Stomach smooth muscle (tissue), 2 donors: ENCODE measurements at regions not wholly inside any gene's neighbourhood (a gene's known extent, or its start where the extent isn't known, plus 50 kb on each side); places are given as distances from the start of the nearest gene placed in this dataset.

ENCODE experiments used
- H3K27ac ChIP-seq: one replicate; pipeline ENCODE4 v1.7.0; 2013; ENCODE audit warnings: mild to moderate bottlenecking, low read length, inconsistent platforms
- H3K27me3 ChIP-seq, 2 donors: one replicate each; pipeline ENCODE4 v1.7.0; 2013; ENCODE audit warnings: low read length in 2 of 2; ENCODE audit not compliant: insufficient read depth in 2 of 2, control insufficient read depth in 1 of 2
- H3K36me3 ChIP-seq, 2 donors: one replicate each; pipeline ENCODE4 v1.7.0; 2013; ENCODE audit warnings: low read length in 2 of 2; ENCODE audit not compliant: control insufficient read depth in 2 of 2, insufficient read depth in 2 of 2
- H3K4me1 ChIP-seq: one replicate; pipeline ENCODE4 v1.7.0; 2013; ENCODE audit warnings: low read length; ENCODE audit not compliant: control insufficient read depth, insufficient read depth
- H3K4me3 ChIP-seq, 2 donors: one replicate each; pipeline ENCODE4 v1.7.0; 2013; ENCODE audit warnings: low read length in 2 of 2
- H3K9ac ChIP-seq, 2 donors: one replicate each; pipeline ENCODE4 v1.7.0; 2013; ENCODE audit warnings: low read length in 2 of 2, mild to moderate bottlenecking in 1 of 2
- H3K9me3 ChIP-seq, 2 donors: one replicate each; pipeline ENCODE4 v1.7.0; 2013; ENCODE audit warnings: low read length in 2 of 2; ENCODE audit not compliant: control insufficient read depth in 2 of 2
- donor health status: healthy.
- donor health status: Pancreatic carcinoma.

- H3K4me3 ChIP-seq, result no peak overlapping the region
- H3K9me3 ChIP-seq, result peaks cover 0 to 2% of the 10 kb centered on the region in 2 donors
- no peaks in the 10 kb centered on the region for H3K27me3 ChIP-seq
- no peak overlapping the region for H3K9ac ChIP-seq
- no peaks in the 10 kb centered on the region for H3K36me3 ChIP-seq
- H3K4me1 ChIP-seq, result no peaks in the 10 kb centered on the region
- no peak overlapping the region for H3K27ac ChIP-seq
Observed at GRCh38 chr1:238293075-238293474, 402.4 kb upstream of the ZP4 start.

GRCh38 chr1:238281418-238281817 lies 390.7 kb upstream of the ZP4 start:
- Histone ChIP-seq H3K27ac (no peak overlapping the region), H3K9me3 (no peaks in the 10 kb centered on the region), H3K9ac (no peak overlapping the region), H3K27me3 (no peaks in the 10 kb centered on the region), H3K4me3 (no peak overlapping the region), H3K36me3 (no peaks in the 10 kb centered on the region), H3K4me1 (no peaks in the 10 kb centered on the region)

GRCh38 chr1:238279694-238280380 lies 389.1 kb upstream of the ZP4 start:
- no peaks in the 10 kb centered on the region for H3K36me3 ChIP-seq
- H3K4me1 ChIP-seq, result no peaks in the 10 kb centered on the region
- no peak overlapping the region for H3K4me3 ChIP-seq
- no peak overlapping the region for H3K27ac ChIP-seq
- H3K9ac ChIP-seq, result no peak overlapping the region
- H3K27me3 ChIP-seq, result no peaks in the 10 kb centered on the region
- peaks cover 0 to under 1% of the 10 kb centered on the region in 2 donors for H3K9me3 ChIP-seq

GRCh38 chr1:238272145-238272544 lies 381.4 kb upstream of the ZP4 start:
- H3K27me3 ChIP-seq, result no peaks in the 10 kb centered on the region
- H3K9ac ChIP-seq, result no peak overlapping the region
- no peak overlapping the region for H3K27ac ChIP-seq
- H3K9me3 ChIP-seq, result peaks cover 0 to 3% of the 10 kb centered on the region in 2 donors
- no peaks in the 10 kb centered on the region for H3K36me3 ChIP-seq
- H3K4me1 ChIP-seq, result no peaks in the 10 kb centered on the region
- no peak overlapping the region for H3K4me3 ChIP-seq

DNA sequence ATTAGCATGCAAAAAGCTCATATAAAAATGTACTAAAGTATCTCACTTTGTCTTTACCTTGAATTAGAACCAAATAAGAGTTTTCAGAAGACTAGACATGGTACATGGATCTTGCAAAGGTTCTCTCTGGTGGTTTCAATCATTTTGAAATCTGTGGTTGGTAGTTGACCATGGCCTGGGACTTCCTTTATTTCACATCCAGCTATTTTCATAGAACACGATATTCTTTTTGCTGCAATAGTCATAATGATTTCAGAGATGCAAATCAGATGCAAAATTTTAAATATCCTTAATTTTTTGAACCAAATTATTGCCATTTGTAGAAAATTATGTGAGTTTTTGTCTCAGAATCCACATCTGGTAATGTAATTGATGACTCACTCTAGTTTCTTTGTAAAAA lies 375.1 kb upstream of the ZP4 start:
- no peaks in the 10 kb centered on the region for H3K36me3 ChIP-seq
- H3K4me3 ChIP-seq, result no peak overlapping the region
- H3K4me1 ChIP-seq, result no peaks in the 10 kb centered on the region
- H3K9ac ChIP-seq, result no peak overlapping the region
- no peaks in the 10 kb centered on the region for H3K27me3 ChIP-seq
- H3K9me3 ChIP-seq, result no peaks in the 10 kb centered on the region
- H3K27ac ChIP-seq, result no peak overlapping the region

DNA sequence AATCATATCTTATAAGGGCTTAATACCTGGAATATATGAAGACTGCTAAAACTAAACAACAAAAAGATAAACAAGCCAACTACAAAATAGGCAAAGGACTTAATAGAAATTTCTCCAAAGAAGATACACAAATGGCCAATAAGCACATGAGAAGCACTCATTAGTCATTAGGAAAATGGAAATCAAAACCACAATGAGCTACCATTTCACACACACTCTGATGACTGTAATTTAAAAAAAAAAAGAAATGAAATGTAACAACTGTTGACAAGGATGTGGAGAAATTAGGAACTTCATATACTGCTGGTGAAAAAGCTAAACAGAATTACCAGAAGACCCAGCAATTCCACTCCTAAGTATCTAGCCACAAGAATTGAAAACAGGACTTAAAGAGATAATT lies 374.2 kb upstream of the ZP4 start:
- Histone ChIP-seq H3K4me1 (no peaks in the 10 kb centered on the region), H3K27ac (no peak overlapping the region), H3K27me3 (no peaks in the 10 kb centered on the region), H3K9ac (no peak overlapping the region), H3K36me3 (no peaks in the 10 kb centered on the region), H3K4me3 (no peak overlapping the region), H3K9me3 (no peaks in the 10 kb centered on the region)

DNA sequence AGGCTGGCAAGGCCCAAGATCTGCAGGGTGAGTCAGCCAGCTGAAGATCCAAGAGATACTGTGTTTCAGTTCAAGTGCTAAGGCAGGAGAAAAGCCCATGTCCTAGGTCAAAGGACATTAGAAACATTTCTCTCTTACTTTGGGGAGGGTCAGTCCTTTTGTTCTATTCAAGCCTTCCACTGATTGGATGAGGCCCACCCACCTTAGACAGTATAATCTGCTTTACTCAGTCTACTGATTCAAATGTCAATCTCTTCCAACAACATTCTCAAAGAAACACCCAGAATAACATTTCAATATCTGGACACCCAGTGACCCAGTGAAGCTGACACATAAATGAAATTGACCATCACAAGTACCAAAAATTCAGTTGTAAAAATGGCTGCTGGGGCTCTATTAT lies 367.8 kb upstream of the ZP4 start:
- Histone ChIP-seq H3K4me1 (no peaks in the 10 kb centered on the region), H3K36me3 (no peaks in the 10 kb centered on the region), H3K4me3 (no peak overlapping the region), H3K9ac (no peak overlapping the region), H3K9me3 (no peaks in the 10 kb centered on the region), H3K27ac (no peak overlapping the region), H3K27me3 (no peaks in the 10 kb centered on the region)

- Histone ChIP-seq H3K4me1 (no peaks in the 10 kb centered on the region), H3K27ac (no peak overlapping the region), H3K27me3 (no peaks in the 10 kb centered on the region), H3K4me3 (no peak overlapping the region), H3K9ac (no peak overlapping the region), H3K9me3 (no peaks in the 10 kb centered on the region), H3K36me3 (no peaks in the 10 kb centered on the region)
Observed at GRCh38 chr1:238257018-238257621, 366.4 kb upstream of the ZP4 start.

DNA sequence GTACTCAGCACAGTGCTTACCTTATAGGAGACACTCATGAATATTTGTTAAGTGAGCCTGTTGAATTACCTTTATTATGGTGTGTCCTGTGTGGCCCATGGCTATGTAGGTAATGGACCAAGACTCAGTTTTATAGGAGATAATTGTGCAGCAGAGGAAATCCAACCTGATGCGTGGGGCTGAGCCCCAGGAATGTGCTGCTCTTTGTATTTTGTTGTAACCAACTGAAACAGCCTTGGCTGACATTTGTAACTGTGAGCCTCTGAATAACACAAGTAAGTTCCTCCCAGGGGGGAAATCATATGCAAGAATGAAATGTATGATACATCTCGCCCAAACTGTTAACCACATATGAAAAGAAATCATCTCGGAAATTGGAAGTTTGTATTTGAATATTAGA lies 364.2 kb upstream of the ZP4 start:
- Histone ChIP-seq H3K9ac (no peak overlapping the region), H3K4me1 (no peaks in the 10 kb centered on the region), H3K4me3 (no peak overlapping the region), H3K27ac (no peak overlapping the region), H3K27me3 (no peaks in the 10 kb centered on the region), H3K9me3 (no peaks in the 10 kb centered on the region), H3K36me3 (no peaks in the 10 kb centered on the region)

DNA sequence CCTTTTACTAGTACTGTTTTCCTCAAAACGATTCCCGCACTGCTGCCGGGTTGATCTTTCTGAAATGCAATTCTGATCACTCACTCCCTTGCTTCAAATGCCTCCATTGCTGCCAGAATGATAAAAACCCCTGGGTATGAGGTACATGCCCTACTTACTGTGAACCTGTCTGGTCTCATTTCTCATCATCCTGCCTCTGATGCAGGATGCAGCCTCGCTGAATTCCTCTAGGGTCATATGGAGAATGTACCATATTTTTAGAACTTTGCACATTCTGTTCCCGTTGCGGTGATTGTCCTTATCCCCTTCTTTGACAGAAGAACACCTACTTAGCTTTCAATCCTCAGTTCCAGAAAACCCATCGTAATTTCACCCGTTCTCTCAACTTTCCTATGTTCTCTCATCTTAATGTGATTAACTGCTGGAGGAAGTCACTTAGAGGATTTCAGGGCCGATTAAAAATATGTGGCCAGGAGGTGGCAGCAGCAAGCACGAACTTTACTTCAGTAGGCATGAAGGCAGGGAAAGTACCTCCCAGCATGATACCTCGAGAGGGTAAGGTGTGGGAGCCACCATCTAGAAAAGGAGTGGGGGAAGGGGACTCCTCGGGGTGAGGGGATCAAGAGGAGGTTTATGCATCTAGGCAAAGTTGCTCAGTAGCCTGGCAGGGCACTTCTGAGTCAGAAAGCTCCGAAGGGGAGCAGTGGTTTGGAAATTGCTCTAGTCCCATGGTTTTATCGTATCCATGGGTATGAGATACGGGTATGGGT lies 361.5 kb upstream of the ZP4 start:
- no peaks in the 10 kb centered on the region for H3K27me3 ChIP-seq

DNA sequence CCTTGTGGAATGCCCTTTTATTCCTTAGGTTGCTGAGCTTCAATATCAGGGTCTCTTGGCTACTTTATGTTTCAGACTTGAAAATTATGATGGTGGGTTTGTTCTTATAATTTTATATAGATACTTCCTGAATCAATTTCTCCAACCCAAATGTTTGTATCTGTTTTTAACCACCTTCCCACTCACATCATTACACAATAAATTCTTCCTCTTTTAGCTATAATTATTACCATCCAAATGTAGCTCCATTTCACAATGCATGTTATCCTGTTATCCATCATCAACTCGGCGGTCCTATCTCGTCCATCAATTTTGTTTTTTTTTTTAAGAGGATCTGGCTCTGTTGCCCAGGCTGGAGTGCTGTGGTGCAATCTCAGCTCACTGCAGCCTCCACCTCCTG lies 357.6 kb upstream of the ZP4 start:
- no peak overlapping the region for H3K4me3 ChIP-seq
- H3K4me1 ChIP-seq, result no peaks in the 10 kb centered on the region
- no peaks in the 10 kb centered on the region for H3K9me3 ChIP-seq
- no peaks in the 10 kb centered on the region for H3K27me3 ChIP-seq
- no peak overlapping the region for H3K27ac ChIP-seq
- no peak overlapping the region for H3K9ac ChIP-seq
- no peaks in the 10 kb centered on the region for H3K36me3 ChIP-seq

More for the DNA sequence above, 361.5 kb upstream of the ZP4 start:
- no peak overlapping the region for H3K9ac ChIP-seq
- H3K9me3 ChIP-seq, result no peaks in the 10 kb centered on the region
- no peaks in the 10 kb centered on the region for H3K36me3 ChIP-seq
- no peak overlapping the region for H3K4me3 ChIP-seq
- H3K4me1 ChIP-seq, result no peaks in the 10 kb centered on the region
- no peak overlapping the region for H3K27ac ChIP-seq
